ENCODE measurements at regions not wholly inside any gene's neighbourhood (a gene's known extent, or its start where the extent isn't known, plus 50 kb on each side); places are given as distances from the start of the nearest gene placed in this dataset.

- TF ChIP-seq CTCF (conservative IDR thresholded peaks at IDR 0.05; ENCODE audit: low read length) = no peak
- no peak for DNase-seq (ENCODE audit: low read depth)
Observed at GRCh38 chr13:73593199-73593765, 534.5 kb downstream of the KLF5 start.

DNA sequence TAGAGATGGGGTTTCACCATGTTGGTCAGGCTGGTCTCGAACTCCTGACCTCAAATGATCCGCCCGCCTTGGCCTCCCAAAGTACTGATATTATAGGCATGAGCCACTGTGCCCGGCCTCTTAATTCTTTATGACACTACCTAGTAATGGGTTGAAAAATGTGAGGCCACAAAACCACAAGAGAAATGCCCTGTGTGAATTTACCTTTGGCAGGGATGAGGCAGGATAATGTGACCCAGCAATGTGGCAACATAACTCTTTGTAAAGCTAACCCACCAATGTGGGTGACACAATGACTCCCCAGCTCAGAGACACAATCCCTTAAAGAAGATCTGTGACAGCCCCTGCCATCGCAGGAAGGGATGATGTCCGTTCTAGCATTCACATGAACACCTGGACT lies 533.1 kb downstream of the KLF5 start:
- no peak overlapping the region for H3K4me3 ChIP-seq (ENCODE audit: low read length)
- no peak for DNase-seq (ENCODE audit: low read depth)
- TF ChIP-seq CTCF (conservative IDR thresholded peaks at IDR 0.05; ENCODE audit: low read length) = no peak

More at GRCh38 chr13:73593199-73593765, 534.5 kb downstream of the KLF5 start:
- H3K4me3 ChIP-seq (ENCODE audit: low read length) = no peak overlapping the region

DNA sequence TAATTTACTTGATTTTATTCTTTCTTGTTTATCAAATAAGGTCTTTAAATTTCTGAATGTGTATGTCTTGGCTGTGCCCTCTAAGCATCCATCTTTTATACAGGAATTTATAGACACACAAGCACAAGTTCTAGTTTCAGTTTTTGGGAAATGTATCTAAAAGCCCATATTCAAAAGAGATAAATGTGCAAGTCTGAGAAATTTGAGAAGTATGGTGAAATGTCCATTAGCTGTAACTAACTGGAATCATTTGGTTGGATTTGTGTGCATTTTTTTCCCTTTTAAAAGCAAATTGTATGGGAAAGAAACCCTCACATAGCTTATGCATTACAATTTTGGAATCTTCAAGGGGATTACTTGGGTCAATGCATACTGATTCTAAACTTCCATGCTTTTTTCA lies 532.0 kb downstream of the KLF5 start:
- TF ChIP-seq CTCF (conservative IDR thresholded peaks at IDR 0.05; ENCODE audit: low read length) = no peak
- DNase-seq (ENCODE audit: low read depth) = no peak
- H3K4me3 ChIP-seq (ENCODE audit: low read length) = no peak overlapping the region

DNA sequence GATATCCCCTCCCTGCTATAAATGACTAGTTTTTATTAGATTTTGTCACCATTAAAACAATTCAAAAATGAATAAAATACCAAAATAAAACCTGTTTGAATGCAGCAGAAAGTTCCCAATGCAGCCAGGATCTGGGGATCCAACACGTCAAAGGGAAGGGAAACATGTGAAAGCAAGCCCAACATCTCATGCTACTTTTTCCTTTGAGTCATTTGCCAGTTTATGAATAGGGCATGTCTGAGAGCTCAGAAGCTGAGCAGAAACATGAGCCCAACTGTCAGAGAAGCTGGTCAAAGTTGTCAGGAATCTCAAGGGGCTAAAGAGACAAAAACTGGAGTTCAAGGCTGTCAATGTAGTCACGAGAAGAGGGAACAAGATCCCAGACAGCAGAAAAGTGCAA lies 526.4 kb downstream of the KLF5 start:
- no peak for DNase-seq (ENCODE audit: low read depth)
- no peak for TF ChIP-seq CTCF (conservative IDR thresholded peaks at IDR 0.05; ENCODE audit: low read length)
- H3K4me3 ChIP-seq (ENCODE audit: low read length) = no peak overlapping the region

DNA sequence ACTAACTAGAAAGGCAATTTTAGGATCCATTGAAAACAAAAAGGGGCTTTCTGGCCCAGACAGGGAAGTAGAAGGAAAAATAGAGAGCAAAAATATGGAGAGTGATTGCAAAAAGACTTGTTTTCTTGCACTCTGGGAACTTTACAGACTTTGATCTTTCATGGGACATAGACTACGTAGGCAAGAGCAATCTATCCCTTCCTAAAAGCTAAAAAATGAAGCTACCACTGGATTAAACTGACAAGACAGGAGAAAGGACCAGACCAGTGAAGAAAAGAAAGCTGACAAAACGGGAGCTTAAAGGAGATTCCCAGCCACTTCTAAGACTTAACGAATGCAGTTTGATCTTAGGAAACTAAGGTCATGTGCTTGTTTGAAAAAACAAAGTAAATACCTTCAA lies 524.5 kb downstream of the KLF5 start:
- DNase-seq (ENCODE audit: low read depth) = no peak
- no peak overlapping the region for H3K4me3 ChIP-seq (ENCODE audit: low read length)
- TF ChIP-seq CTCF (conservative IDR thresholded peaks at IDR 0.05; ENCODE audit: low read length) = no peak

DNA sequence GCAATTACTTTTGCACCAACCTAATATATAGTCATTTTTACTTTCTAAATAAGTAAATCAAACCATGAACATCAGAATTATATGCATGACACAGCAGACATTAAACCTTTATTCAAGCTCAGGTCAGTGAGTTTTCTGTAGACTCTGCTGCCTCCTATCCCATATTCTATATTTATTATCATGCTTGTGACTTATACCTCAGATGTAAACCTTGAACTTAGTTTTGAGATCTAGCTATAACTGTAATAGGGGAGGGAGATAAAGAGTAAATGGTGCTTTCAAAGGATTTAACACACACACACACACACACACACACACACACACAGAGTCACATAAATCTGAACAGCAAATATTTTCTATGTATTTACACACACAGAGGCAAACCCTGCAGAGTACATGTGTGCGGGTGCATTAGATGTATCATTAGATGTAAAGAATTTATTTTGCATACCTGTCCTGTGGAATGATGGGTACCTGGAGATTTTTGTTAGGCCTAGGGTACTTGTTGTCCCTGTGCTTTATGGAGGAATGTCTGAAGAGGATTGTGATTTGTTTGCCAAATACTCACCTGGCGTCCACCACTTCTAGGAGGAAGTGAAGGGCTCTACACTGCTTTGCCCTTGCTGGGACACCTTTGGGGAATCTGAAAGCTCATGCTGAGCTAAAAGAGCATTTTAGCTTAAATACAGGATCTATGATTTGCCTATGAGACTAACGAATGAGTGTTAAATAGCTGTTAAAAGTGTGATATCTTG lies 521.9 kb downstream of the KLF5 start:
- H3K4me3 ChIP-seq (ENCODE audit: low read length) = no peak overlapping the region
- DNase-seq (ENCODE audit: low read depth) = no peak
- no peak for TF ChIP-seq CTCF (conservative IDR thresholded peaks at IDR 0.05; ENCODE audit: low read length)

All from AG10803 (cell line).